ENCODE measurements at regions not wholly inside any gene's neighbourhood (a gene's known extent, or its start where the extent isn't known, plus 50 kb on each side); places are given as distances from the start of the nearest gene placed in this dataset.

- Mint-ChIP-seq H3K4me1 (ENCODE audit: low read depth) (no peaks in the 10 kb centered on the region), H3K36me3 (ENCODE audit: low read depth) (no peaks in the 10 kb centered on the region), H3K27ac (no peak overlapping the region), H3K27me3 (peaks cover 23% of the 10 kb centered on the region), H3K9me3 (no peaks in the 10 kb centered on the region), H3K4me3 (no peak overlapping the region)
- Histone ChIP-seq H3K9me3 (ENCODE audit: control insufficient read depth in 1 of 2, insufficient read depth in 1 of 2, low read length in 2 of 2) (no peaks in the 10 kb centered on the region), H3K27ac (ENCODE audit: low read depth in 1 of 2, low read length in 2 of 2) (no peak overlapping the region), H3K4me1 (ENCODE audit: insufficient read depth, low read length) (no peaks in the 10 kb centered on the region), H3K4me3 (ENCODE audit: low read length) (no peak overlapping the region), H3K36me3 (ENCODE audit: insufficient read depth, low read length) (no peaks in the 10 kb centered on the region), H3K27me3 (ENCODE audit: control insufficient read depth in 1 of 2, insufficient read depth in 2 of 2, low read length in 2 of 2) (peaks cover 0 to 10% of the 10 kb centered on the region in 2 experiments)
- TF ChIP-seq CTCF (IDR thresholded peaks at IDR 0.05): no peak
- no peak for DNase-seq
- intact Hi-C loops (cut with DNase I, micrococcal nuclease): no loop called here
- no peak for ATAC-seq (ENCODE audit: poor library complexity)
- ChIA-PET POLR2A (no interaction called here), CTCF (interaction anchor here (1.9 kb wide), 1 partner anchor 8 kb away, joined by 4 read pairs; no protein-coding TSS in a partner anchor)
Measured at GRCh38 chr1:168792592-168793125, 63.7 kb upstream of the DPT start.

GRCh38 chr1:168794057-168794456 is 65.1 kb upstream of the DPT start:
- ATAC-seq (ENCODE audit: poor library complexity) (no peak), DNase-seq (no peak)
- intact Hi-C loops (cut with DNase I, micrococcal nuclease): no loop called here
- Histone ChIP-seq H3K4me1 (ENCODE audit: insufficient read depth, low read length) (no peaks in the 10 kb centered on the region), H3K9me3 (ENCODE audit: control insufficient read depth in 1 of 2, insufficient read depth in 1 of 2, low read length in 2 of 2) (no peaks in the 10 kb centered on the region), H3K27me3 (ENCODE audit: control insufficient read depth in 1 of 2, insufficient read depth in 2 of 2, low read length in 2 of 2) (peaks cover 0 to 10% of the 10 kb centered on the region in 2 experiments), H3K4me3 (ENCODE audit: low read length) (no peak overlapping the region), H3K27ac (ENCODE audit: low read depth in 1 of 2, low read length in 2 of 2) (no peak overlapping the region), H3K36me3 (ENCODE audit: insufficient read depth, low read length) (no peaks in the 10 kb centered on the region)
- H3K4me1 Mint-ChIP-seq (ENCODE audit: low read depth): no peaks in the 10 kb centered on the region
- TF ChIP-seq CTCF (IDR thresholded peaks at IDR 0.05): no peak
- H3K27ac Mint-ChIP-seq: no peak overlapping the region
- peaks cover 15% of the 10 kb centered on the region for H3K27me3 Mint-ChIP-seq
- no peaks in the 10 kb centered on the region for H3K9me3 Mint-ChIP-seq
- H3K36me3 Mint-ChIP-seq (ENCODE audit: low read depth): no peaks in the 10 kb centered on the region
- ChIA-PET CTCF (interaction anchor here (1.9 kb wide), 1 partner anchor 10 kb away, joined by 4 read pairs; no protein-coding TSS in a partner anchor), POLR2A (no interaction called here)
- no peak overlapping the region for H3K4me3 Mint-ChIP-seq

GRCh38 chr1:168795681-168796080 is 66.7 kb upstream of the DPT start:
- H3K4me1 ChIP-seq (ENCODE audit: insufficient read depth, low read length): no peaks in the 10 kb centered on the region
- intact Hi-C loops (cut with DNase I, micrococcal nuclease): no loop called here
- H3K36me3 Mint-ChIP-seq (ENCODE audit: low read depth): no peaks in the 10 kb centered on the region
- no peaks in the 10 kb centered on the region for H3K9me3 Mint-ChIP-seq
- H3K4me1 Mint-ChIP-seq (ENCODE audit: low read depth): no peaks in the 10 kb centered on the region
- TF ChIP-seq CTCF (IDR thresholded peaks at IDR 0.05): no peak
- no peak overlapping the region for H3K27ac Mint-ChIP-seq
- H3K4me3 Mint-ChIP-seq: no peak overlapping the region
- DNase-seq: no peak
- no peaks in the 10 kb centered on the region for H3K36me3 ChIP-seq (ENCODE audit: insufficient read depth, low read length)
- CTCF ChIA-PET: no interaction called here
- no peak overlapping the region for H3K4me3 ChIP-seq (ENCODE audit: low read length)
- H3K27me3 Mint-ChIP-seq: peaks cover 8% of the 10 kb centered on the region
- POLR2A ChIA-PET: no interaction called here
- H3K27me3 ChIP-seq (ENCODE audit: control insufficient read depth in 1 of 2, insufficient read depth in 2 of 2, low read length in 2 of 2): peaks cover 0 to 10% of the 10 kb centered on the region in 2 experiments
- no peak overlapping the region for H3K27ac ChIP-seq (ENCODE audit: low read depth in 1 of 2, low read length in 2 of 2)
- no peaks in the 10 kb centered on the region for H3K9me3 ChIP-seq (ENCODE audit: control insufficient read depth in 1 of 2, insufficient read depth in 1 of 2, low read length in 2 of 2)
- ATAC-seq (ENCODE audit: poor library complexity): no peak
